CD4-positive, alpha-beta T cell treated with Interleukin-15 for 1 hour (primary cell): ENCODE measurements at regions not wholly inside any gene's neighbourhood (a gene's known extent, or its start where the extent isn't known, plus 50 kb on each side); places are given as distances from the start of the nearest gene placed in this dataset.

Experiments used
- DNase-seq: peaks from one replicate; pipeline ENCODE4 v3.0.0-alpha.2; 2020

DNA sequence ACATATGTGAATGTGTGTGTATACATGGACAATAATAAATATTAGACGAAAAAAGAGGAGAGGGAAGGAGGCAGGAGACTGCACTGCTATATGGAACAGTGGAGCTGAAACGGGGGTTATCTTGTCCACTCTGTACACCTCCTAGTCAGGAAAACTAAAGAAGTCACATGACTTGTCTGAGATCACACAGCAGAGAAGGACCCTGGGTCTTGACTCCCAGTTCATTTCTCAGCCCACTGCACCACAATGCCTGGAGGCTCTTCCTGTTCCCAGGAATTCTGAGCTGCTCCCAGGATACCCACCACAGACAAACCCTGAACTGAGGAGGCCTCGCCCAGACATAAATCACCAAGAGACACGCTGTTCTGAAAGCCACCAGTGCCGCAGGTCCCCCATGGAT, 349.6 kb downstream of the CTTN start:
- DNase-seq: no peak

DNA sequence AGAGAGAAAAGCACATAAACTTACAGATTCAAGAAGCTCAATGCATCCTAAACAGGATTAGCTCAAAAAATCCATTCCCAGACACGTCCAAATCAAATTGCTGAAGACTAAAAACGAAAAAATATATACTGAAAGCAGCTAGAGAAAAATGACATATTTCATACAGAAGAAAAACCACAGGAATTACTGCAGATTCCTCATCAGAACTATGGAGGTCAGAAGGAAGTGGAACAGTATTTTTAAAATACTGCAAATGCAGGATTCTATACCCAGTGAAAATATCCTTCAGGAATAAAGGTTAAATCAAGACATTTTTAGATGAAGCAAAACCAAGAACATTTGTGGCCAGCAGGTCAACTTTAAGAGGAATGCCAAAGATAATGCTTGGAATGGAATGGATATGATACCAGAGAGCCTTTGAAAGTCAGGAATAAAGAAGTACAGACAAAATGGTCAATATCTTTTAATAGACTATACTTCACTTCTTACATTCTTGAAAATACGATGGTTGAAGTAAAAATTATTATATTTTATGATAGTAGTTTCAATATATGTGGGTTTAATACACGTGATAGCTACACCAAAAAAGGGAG, 352.9 kb downstream of the CTTN start:
- DNase-seq: no peak

DNA sequence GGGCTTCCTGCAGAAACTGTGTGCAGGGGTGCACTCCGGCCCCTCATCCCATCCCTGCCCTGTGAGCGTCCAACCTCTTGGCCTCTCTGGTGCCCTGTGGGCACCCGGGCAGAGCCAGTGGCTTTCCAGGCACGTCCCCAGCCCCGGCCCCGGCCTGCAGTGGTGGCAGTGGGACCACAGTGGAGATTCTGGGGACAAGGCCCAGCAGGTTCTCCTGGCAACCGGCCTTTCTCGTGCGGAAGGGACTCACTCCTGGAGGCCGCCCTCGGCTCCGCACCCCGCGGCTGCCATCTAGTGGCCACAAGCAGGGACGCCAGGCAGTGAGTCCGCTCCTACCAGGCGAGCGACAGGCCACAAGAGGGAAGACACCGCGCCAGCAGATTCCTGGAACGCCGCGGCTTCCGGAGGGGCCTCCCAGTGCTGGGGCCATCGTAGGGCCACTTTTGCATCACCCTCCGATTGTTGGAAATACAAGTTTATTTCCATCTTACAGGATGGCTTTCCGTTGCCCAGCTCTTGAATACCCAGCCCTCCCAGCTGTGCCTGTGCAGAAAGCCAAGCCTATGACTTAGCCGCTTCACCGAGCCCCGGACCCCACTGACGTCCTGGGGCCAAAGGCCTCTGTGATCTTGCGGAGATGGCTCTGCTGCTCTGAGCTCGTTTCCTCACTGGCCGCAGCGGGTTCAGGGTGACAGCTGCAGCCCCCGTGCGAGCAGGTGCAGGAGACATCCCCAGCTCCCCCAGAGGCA, 357.3 kb downstream of the CTTN start:
- DNase-seq: peak; percentile 32

DNA sequence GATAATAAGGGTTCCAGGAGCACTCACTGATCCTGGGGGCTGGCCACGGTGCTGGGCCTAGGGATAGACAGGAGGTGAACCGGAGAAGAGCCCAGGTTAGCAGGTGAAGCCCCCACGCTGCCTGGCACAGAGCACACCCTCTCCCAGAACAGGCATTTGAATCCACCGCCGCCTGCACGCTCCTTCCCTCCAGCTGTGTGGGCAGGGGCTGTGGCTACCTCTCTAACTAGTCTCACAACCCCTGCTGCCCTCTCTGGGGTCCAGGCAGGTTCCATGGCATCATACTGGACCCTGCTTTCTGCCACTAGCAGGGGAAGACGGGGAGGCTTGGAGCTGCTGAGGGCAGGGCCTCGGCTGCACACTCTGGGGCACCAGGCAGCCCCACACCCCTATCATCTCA, 358.0 kb downstream of the CTTN start:
- DNase-seq: no peak

DNA sequence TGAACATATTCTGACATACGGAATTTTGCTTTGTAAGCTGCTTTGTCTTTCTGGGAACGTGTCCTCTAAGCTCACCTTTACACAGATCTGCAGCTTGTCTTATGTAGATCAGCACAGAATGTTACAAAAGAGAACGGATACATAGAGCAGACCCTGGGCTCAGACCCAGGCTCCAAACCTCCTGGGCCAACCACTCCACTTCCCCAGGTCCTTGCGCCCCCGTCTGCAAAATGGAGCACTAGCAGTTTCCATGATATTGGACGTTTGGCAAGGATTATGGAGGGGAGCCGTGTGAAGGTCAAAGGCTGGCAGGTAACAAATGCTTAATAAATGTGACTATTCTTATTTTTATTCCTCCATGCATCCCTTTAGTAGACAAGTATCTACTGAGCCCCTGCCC, 358.4 kb downstream of the CTTN start:
- no peak for DNase-seq

DNA sequence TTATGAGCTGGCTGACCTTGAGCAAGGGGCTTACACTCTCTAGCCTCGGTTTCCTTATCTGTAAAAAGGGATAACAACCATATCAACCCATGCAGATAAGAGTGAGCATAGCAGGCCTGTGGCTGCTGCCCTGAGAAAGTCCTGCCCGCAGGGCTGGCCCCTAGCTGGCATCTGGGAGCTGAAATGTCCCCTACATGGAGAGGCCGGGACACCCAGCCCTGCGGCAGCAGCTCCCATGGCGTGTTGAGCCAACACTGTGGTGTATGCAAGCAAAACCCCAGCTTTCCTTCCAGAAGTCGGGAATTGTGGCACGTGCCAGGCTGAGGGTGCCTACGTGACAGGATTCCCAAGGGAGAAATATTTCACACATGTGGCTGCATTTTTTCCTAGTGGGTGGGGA, 358.9 kb downstream of the CTTN start:
- DNase-seq: no peak

DNA sequence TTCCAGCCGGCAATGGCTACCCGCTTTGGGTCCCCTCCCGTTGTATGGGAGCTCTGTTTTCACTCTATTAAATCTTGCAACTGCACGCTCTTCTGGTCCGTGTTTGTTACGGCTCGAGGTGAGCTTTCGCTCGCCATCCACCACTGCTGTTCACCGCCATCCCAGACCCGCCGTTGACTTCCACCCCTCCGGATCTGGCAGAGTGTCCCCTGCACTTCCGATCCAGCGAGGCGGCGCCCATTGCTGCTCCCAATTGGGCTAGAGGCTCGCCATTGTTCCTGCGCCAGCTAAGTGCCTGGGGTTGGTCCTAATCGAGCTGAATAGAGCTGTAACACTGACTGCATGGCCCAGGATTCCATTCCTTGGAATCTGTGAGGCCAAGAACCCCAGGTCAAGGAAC, 359.9 kb downstream of the CTTN start:
- DNase-seq: no peak

DNA sequence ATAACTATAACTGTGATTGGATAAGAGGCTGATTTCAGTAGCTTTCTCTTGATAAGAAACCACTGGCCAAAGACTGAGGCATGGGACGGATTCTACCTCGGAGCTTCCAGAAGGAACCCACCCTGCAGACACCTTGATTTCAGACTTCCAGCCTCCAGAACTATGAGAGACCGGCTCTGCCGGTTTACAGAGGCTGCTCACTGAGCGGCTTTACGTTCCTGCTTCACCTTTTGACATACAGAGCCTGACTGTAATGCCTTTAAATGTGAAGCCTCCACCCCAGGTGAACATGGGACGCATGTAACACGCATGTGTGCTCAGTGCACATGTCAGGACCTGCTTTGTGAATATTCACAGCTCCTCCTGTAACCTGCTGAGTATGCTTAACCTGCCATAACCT, 361.5 kb downstream of the CTTN start:
- DNase-seq: no peak

DNA sequence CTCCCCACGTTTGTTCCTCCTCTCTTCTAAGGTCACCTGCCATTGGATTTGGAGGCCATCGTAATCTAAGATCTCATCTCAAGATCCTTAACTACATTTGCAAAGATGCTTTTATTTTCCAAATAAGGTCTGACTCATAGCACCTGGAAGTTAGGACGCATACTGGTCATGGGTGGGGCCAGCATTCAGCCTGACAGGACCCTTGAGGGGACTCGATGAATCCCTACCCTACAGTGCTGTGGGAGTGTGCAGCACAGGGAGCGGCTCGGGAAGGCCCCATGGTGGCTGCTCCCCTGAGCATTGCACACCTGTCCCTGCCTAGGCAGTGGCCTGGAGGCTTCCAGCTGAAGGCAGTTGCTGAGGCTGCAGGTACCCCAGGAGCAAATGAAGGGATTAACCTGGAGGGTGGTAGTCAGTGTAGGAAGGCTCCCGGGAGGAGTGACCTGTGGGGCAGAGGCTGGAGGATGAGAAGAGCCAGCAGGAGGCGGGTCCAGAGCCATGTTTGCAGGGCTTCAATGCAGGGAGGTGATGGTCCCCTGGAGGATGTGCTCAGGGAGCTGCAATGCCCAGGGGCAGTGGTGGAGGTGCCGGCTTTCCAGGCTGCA, 362.2 kb downstream of the CTTN start:
- no peak for DNase-seq

DNA sequence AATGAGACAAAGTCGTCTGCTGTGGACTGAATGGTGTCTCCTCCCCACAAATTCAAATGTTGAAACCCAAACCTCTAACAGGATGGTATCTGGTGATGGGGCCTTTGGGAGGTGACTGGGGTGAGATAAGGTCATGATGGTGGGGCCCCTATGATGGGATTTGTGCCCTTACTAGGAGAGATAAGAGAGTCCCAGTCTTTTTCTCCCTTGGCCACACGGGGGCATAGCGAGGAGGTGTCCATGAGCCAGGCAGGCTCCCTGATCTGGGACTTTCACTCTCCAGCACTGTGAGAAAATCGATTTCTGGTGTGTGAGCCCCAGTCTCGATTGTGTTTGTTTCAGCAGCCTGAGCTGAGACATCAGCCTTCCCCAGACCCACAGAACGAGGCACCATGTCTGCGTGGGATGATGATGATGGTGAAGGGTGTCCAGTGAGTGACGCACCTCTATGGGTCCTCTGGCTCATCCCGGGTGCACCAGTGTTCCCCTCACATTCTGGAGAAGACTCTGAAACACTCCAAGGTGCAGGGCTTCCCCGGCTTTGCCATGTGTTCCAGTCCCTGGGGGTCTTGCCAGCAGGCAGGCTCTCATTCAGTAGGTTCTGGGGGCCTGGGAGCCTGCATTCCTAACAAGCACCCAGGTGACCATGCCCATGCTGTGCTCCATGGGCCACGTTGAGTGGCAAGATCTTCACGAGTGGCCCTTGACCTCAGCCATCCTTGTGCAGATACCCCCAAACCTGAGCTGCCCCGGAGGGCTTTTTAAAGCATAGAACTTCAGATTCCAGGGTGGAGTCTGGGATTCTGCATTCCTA, 363.0 kb downstream of the CTTN start:
- no peak for DNase-seq

DNA sequence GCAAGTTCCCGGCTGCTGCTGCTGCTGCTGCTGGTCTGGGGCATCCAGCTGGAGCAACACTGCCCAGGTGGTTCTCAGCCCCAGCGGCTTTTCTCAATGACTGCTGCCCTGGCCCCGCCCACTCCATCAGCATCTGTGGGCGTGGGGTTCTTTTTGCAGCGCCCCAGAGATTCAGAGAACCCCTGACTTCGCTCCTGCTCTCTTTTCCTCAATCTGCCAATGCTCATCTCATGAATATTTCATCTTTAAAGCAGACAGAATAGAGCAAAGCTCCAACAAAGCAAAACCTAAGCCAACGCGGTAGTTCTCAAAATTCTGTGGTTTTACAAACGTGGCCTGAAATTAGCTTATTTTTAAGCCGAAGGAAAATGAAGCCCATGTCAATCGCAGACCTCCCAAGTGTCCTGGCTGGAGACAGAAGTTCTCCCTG, 363.6 kb downstream of the CTTN start:
- no peak for DNase-seq

DNA sequence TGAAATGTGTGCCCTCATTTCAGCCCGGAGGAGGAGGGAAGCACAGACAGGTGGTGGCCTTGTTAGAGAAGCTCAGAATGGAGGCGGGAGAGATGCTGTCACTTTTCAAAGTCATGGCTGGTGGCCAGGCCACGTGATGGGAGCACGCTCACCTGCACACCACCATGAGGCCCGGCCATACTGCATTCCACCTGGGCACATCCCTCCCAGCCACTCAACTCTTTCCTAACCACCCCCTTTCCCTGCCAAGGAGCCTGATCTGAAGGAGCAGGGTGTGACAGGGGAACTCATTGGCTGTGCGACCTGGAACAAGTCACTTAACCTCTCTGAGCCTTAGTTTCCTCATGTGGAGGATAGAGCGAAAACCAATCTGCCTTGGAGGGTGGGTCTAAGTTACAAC, 364.5 kb downstream of the CTTN start:
- DNase-seq: no peak

DNA sequence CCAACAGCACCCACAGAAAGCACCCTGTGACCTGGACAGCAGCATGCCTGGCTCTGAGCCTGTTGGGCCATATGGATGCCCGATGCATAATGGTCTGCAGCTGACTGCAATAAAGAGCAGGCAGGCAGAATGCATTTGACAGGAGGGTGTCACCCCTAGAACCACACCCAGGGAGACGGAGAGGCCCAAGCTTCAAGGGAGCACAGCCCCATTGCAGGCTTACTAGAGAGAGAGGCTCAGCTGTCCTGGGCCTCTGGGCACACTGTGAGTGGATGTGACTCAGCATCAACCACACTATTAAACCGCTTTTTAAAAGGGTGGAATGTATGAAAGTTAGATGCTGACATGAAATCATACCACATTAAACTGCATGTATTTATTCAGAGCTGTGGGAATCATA, 365.3 kb downstream of the CTTN start:
- no peak for DNase-seq

DNA sequence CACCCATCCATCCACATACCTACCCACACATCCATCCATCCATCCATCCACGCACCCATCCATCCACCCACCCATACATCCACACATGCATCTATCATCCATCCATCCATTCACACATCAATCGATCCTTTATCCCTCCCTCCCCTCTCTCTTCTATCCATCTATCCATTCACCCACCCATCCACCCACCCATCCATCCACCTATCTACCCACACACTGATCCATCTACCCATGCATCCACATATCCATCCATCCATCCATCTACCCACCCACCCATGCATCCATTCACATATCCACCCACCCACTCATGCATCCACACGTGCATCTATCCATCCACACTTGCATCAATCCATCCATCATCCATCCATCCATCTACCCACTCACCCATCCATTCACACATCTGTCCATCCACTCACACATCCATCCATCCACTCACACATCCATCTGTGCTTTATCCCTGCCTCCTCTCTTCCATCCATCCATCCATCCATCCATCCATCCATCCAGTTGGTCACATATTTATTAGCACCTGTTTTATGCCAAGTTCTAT, 366.1 kb downstream of the CTTN start:
- no peak for DNase-seq

DNA sequence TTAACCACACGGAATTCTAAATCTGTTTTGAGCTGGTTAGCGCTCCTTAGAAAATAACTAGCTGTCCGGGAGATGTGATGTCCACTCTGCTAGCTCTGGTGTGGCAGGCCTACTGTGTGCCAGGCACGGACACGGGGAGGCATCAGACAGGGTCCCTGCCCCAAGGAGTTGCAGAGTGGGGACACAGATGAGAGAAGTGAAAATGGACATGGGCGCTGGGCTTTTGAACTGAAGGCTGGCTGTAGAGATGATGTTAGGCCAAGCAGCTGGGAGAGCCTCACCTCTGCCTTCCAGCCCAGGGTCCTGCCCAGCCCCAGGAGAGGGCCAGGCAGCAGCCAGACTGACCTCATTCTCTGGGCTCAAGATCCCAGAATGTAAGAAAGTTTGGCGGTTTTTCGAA, 368.6 kb downstream of the CTTN start:
- DNase-seq: no peak

DNA sequence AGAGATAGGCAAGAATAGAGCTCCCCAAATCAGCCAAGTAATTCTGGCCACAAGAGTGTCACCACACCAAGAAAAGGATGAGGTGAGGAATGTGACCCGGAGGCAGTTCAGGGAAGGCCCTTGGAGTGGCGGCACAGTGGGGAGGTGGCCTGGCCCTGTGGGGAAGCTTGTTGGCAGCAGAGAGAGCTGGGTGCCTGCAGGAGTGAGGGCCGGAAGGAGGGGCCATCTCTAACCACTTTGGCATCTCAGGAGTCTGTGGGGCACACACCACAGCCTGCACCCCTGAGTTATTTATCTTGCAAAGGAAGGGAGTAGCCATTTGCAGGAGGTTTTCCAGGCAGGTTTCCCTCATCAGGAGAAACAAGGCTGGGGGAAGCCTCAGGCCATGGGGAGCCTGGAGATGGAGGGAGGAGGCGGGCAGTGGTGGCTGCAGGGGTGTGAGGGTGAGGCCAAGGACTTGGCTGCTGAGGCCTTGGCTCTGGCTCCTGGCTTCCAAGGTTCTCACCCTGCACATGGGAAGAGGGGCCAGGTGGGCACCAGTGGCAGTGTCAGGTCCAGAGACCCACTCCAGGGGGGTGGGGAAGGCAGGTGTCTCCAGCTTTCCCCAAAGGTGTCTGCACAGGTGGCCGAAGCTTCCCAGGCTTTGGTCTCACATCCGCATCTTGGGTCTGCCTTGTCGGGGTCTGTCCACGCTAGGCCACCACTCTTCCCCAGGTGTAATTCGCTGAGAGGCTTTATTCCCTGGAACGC, 370.2 kb downstream of the CTTN start:
- DNase-seq: no peak

DNA sequence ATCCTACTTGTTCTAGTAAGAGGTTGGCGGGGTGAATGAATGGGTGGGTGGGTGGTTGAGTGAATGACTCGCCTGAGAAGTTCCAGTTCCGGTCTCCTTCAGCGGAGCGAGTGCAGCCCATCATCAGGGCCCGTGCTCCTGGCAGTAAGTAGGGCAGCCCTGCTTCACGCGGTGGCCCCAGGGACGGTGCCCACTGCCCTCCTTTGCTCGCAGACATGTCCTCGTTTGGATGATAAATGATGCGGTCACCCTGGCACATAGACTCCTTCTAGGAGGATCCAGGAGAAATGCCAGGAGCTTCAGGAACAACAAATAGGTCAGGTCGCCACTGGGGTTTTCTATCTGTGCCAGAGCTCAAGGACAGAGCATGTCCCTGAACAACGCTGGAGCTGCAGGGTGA, 370.8 kb downstream of the CTTN start:
- DNase-seq: no peak

DNA sequence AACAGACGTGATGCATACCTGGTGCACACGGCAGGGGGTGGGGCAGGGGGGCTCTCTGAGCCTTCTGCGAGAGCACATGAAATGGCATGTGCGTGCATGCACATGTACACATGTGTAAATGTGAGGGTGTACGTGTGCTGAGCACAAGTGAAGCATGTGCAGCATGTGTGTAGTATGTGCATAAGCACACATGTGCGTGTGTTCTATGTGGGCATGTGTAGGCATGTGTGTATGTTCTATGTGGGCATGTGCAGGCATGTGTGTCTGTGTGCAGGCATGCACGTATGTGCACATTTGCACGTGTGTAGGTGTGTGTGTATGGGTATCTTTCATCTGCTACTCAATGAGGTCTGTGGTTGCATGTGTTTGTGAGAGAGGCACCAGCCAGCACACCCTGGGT, 371.2 kb downstream of the CTTN start:
- DNase-seq: no peak

DNA sequence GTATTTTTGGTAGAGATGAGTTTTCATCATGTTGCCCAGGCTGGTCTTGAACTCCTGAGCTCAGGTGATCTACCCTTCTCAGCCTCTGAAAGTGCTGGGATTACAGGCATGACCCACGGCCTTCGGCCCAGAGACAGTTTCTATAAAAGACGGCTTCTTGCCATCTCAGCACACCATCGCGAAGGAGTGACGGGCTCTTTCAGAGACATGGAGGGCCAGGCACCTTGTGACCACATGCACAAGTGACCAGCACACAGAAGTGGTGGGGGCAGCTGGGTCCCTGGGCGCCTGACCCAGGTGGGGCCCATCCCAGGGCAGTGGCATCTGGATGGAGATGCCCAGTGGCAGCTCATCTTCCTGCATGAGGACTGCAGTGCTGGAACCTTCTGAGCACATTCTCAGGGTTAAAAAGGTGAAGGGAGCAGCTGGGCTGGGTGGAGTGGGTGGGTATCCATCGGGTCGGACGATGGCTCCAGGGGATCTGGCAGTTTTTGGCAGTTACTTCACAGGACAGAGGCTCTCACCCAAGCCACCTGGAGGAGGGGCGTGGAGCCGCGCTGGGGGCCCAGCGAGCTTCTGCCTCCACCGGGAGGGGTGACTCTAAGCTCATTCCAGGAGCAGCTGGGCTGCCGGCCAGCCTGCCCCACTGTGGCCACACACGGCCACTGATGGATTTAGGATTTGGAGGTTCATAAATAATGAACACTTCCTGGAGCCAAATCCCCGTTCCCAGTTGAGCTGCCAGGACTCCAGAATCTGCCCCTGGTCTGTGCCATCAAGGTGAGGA, 373.0 kb downstream of the CTTN start:
- no peak for DNase-seq

DNA sequence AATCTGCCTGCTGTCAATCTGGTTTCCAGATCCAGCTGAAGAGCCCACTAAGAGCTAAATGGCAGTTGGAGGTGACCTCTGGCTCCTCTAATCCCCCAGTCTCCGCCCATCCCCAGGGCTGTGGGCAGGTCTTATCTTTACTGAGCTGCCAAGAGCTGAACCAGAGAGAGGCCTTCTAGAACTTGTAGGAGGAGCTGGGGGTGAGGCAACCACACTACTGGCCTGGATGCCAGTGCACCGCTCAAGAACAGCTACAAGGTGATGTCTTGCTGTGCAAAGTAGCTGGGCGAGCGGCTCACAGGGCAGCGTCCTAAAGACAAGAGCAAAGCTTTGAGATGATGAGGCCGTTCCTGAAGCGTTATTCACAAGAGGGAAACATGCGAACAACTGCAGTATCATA, 374.6 kb downstream of the CTTN start:
- DNase-seq: no peak

DNA sequence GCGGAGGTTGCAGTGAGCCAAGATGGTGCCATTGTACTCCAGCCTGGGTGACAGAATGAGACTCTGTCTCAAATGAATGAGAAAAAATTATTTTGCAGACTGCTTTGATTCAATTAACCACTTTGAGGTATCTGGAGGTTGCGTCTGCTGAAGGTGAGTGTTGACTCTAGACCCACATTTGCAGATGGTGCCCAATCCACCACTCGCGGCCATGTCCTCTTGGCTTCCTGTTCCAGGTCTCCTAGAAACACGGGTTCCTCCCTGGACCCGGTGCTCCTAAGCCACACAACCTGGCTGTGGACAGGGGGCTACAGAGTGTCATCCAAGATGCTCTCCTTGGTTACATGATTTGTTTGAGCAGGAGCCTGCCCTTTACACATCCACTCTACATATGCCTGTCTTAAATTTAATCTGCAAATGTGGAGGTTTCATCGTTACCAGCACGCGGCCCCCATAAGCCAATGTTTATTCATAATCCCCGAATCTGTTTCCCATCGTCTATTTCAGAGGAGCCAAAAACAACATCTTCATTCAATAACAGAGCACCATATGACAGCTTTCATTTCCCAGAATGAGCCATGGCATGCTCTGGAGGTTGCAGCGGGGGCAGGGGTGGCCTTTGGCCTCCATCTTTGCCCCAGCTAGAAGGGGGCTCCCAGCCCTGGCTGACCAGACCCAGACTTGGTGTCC, 377.2 kb downstream of the CTTN start:
- no peak for DNase-seq
